SK-N-SH treated with all-trans-retinoic acid at 6 μM for 48 hours (cell line): ENCODE measurements at regions not wholly inside any gene's neighbourhood (a gene's known extent, or its start where the extent isn't known, plus 50 kb on each side); places are given as distances from the start of the nearest gene placed in this dataset.
"Not testable (repeated sequence)": the region's sequence is repeated elsewhere in the genome, so short reads cannot be mapped to it uniquely, and the experiment has no call there.

Experiments used
- ATAC-seq: fragments of 200-7000 bp; cut with Tn5 transposase; 3 replicates; pipeline ENCODE4 v1.9.1; 2020; ENCODE audit warnings: mild to moderate bottlenecking, moderate library complexity
- ARNTL ChIP-seq: fragments of 450-650 bp; formaldehyde crosslinking; IDR thresholded peaks from 2 replicates; pipeline ENCODE4 v1.5.0; 2020; ENCODE audit warnings: low read depth, mild to moderate bottlenecking, moderate library complexity, borderline replicate concordance
- BACH2 ChIP-seq: fragments of 250-450 bp; sonication (Bioruptor Pico); IDR thresholded peaks from 2 replicates; pipeline ENCODE4 v1.9.0; 2021; ENCODE audit warnings: mild to moderate bottlenecking, borderline replicate concordance
- CSDC2 ChIP-seq: fragments of 250-450 bp; sonication (Bioruptor Pico); IDR thresholded peaks from 2 replicates; pipeline ENCODE4 v1.5.0; 2020; ENCODE audit warnings: mild to moderate bottlenecking, moderate library complexity
- ESRRG ChIP-seq: fragments of 250-450 bp; sonication (Bioruptor Pico); IDR thresholded peaks from 2 replicates; pipeline ENCODE4 v1.6.1; 2021; ENCODE audit warnings: mild to moderate bottlenecking
- GLIS3 ChIP-seq: fragments of 250-450 bp; sonication (Bioruptor Pico); IDR thresholded peaks from 2 replicates; pipeline ENCODE4 v1.5.0; 2020; ENCODE audit warnings: mild to moderate bottlenecking, moderate library complexity
- ISL1 ChIP-seq: fragments of 250-450 bp; sonication (Bioruptor Pico); IDR thresholded peaks from 2 replicates; pipeline ENCODE4 v2.1.2; 2022; ENCODE audit warnings: mild to moderate bottlenecking, moderate library complexity
- OSR1 ChIP-seq: fragments of 250-450 bp; sonication (Bioruptor Pico); IDR thresholded peaks from 2 replicates; pipeline ENCODE4 v1.8.0; 2022; ENCODE audit warnings: moderate library complexity, mild to moderate bottlenecking, inconsistent platforms
- PPARA ChIP-seq: fragments of 250-450 bp; sonication (Bioruptor Pico); IDR thresholded peaks from 2 replicates; pipeline ENCODE4 v1.5.0; 2020; ENCODE audit warnings: mild to moderate bottlenecking, borderline replicate concordance
- RARB ChIP-seq: fragments of 250-450 bp; sonication (Bioruptor Pico); IDR thresholded peaks from 2 replicates; pipeline ENCODE4 v1.8.0; 2021; ENCODE audit warnings: mild to moderate bottlenecking, moderate library complexity
- SNAI2 ChIP-seq: fragments of 250-450 bp; sonication (Bioruptor Pico); IDR thresholded peaks from 2 replicates; pipeline ENCODE4 v1.5.0; 2020; ENCODE audit warnings: mild to moderate bottlenecking, moderate library complexity
- TCF4 ChIP-seq: fragments of 250-450 bp; sonication (Bioruptor Pico); IDR thresholded peaks from 2 replicates; pipeline ENCODE4 v1.8.0; 2021; ENCODE audit warnings: mild to moderate bottlenecking, moderate library complexity, borderline replicate concordance
- TOX ChIP-seq: fragments of 250-450 bp; sonication (Bioruptor Pico); IDR thresholded peaks from 2 replicates; pipeline ENCODE4 v1.8.0; 2021; ENCODE audit warnings: mild to moderate bottlenecking, moderate library complexity, borderline replicate concordance
- ZC3H10 ChIP-seq: fragments of 250-450 bp; sonication (Bioruptor Pico); IDR thresholded peaks from 2 replicates; pipeline ENCODE4 v1.5.1; 2021; ENCODE audit warnings: mild to moderate bottlenecking, moderate library complexity
- ZFP3 ChIP-seq: fragments of 250-450 bp; sonication (Bioruptor Pico); IDR thresholded peaks from 2 replicates; pipeline ENCODE4 v1.5.0; 2020; ENCODE audit warnings: mild to moderate bottlenecking, moderate library complexity
- ZFP30 ChIP-seq: fragments of 450-650 bp; formaldehyde crosslinking; IDR thresholded peaks from 2 replicates; pipeline ENCODE4 v1.5.0; 2022; ENCODE audit warnings: mild to moderate bottlenecking, moderate library complexity
- ZNF565 ChIP-seq: fragments of 450-650 bp; formaldehyde crosslinking; conservative IDR thresholded peaks from 2 replicates; pipeline ENCODE4 v1.5.0; 2020; ENCODE audit warnings: low read depth, mild to moderate bottlenecking, moderate library complexity
- ZNF70 ChIP-seq: fragments of 450-650 bp; formaldehyde crosslinking; IDR thresholded peaks from 2 replicates; pipeline ENCODE4 v1.5.0; 2020; ENCODE audit warnings: mild to moderate bottlenecking, moderate library complexity
- ZNF8 ChIP-seq: fragments of 450-650 bp; formaldehyde crosslinking; IDR thresholded peaks from 2 replicates; pipeline ENCODE4 v1.5.0; 2020; ENCODE audit warnings: mild to moderate bottlenecking, moderate library complexity
- TF ChIP-seq, protein P1 (sequence below): fragments of 250-450 bp; sonication (Bioruptor Pico); IDR thresholded peaks from 2 replicates; pipeline ENCODE4 v1.8.0; 2020; ENCODE audit warnings: mild to moderate bottlenecking, moderate library complexity, borderline replicate concordance
- TF ChIP-seq, protein P2 (sequence below): fragments of 250-450 bp; sonication (Bioruptor Pico); IDR thresholded peaks from 2 replicates; pipeline ENCODE4 v1.5.0; 2020; ENCODE audit warnings: mild to moderate bottlenecking, moderate library complexity
- TF ChIP-seq, protein P3 (sequence below): fragments of 250-450 bp; sonication (Bioruptor Pico); IDR thresholded peaks from 2 replicates; pipeline ENCODE4 v1.8.0; 2021; ENCODE audit warnings: low read depth, mild to moderate bottlenecking, moderate library complexity, borderline replicate concordance
- TF ChIP-seq, protein P4 (sequence below): fragments of 250-450 bp; sonication (Bioruptor Pico); IDR thresholded peaks from 2 replicates; pipeline ENCODE4 v1.5.1; 2021; ENCODE audit warnings: mild to moderate bottlenecking, moderate library complexity
- TF ChIP-seq, protein P5 (sequence below): fragments of 250-450 bp; sonication (Bioruptor Pico); IDR thresholded peaks from 2 replicates; pipeline ENCODE4 v1.5.1; 2020; ENCODE audit warnings: low read depth, mild to moderate bottlenecking, moderate library complexity

DNA sequence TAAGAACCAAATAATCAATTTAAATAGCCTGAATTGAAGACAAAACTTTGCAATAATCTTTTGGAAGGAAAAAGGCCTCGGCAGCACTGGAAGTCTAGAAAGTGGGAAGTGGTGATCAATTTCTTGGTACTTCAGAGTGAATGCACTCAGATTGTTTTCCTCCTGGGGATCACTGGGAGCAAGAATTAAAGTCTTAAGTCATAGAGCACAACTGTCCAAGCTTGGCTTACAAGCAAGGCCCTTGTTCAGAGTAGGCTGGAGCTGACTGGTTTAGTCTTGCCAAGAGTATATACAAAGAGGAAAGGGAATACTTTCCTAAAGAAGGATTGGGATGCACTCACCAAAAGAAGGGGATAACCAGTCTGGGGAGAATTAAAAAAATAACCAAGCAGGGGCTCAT is 637.1 kb downstream of the CCSER2 start:
- TF ChIP-seq SNAI2 = no peak
- TF ChIP-seq, protein P1, sequence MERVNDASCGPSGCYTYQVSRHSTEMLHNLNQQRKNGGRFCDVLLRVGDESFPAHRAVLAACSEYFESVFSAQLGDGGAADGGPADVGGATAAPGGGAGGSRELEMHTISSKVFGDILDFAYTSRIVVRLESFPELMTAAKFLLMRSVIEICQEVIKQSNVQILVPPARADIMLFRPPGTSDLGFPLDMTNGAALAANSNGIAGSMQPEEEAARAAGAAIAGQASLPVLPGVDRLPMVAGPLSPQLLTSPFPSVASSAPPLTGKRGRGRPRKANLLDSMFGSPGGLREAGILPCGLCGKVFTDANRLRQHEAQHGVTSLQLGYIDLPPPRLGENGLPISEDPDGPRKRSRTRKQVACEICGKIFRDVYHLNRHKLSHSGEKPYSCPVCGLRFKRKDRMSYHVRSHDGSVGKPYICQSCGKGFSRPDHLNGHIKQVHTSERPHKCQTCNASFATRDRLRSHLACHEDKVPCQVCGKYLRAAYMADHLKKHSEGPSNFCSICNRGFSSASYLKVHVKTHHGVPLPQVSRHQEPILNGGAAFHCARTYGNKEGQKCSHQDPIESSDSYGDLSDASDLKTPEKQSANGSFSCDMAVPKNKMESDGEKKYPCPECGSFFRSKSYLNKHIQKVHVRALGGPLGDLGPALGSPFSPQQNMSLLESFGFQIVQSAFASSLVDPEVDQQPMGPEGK (CRISPR knock-in tag) = no peak
- TF ChIP-seq, protein P2, sequence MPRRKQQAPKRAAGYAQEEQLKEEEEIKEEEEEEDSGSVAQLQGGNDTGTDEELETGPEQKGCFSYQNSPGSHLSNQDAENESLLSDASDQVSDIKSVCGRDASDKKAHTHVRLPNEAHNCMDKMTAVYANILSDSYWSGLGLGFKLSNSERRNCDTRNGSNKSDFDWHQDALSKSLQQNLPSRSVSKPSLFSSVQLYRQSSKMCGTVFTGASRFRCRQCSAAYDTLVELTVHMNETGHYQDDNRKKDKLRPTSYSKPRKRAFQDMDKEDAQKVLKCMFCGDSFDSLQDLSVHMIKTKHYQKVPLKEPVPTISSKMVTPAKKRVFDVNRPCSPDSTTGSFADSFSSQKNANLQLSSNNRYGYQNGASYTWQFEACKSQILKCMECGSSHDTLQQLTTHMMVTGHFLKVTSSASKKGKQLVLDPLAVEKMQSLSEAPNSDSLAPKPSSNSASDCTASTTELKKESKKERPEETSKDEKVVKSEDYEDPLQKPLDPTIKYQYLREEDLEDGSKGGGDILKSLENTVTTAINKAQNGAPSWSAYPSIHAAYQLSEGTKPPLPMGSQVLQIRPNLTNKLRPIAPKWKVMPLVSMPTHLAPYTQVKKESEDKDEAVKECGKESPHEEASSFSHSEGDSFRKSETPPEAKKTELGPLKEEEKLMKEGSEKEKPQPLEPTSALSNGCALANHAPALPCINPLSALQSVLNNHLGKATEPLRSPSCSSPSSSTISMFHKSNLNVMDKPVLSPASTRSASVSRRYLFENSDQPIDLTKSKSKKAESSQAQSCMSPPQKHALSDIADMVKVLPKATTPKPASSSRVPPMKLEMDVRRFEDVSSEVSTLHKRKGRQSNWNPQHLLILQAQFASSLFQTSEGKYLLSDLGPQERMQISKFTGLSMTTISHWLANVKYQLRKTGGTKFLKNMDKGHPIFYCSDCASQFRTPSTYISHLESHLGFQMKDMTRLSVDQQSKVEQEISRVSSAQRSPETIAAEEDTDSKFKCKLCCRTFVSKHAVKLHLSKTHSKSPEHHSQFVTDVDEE (CRISPR knock-in tag) = no peak
- TF ChIP-seq, protein P3, sequence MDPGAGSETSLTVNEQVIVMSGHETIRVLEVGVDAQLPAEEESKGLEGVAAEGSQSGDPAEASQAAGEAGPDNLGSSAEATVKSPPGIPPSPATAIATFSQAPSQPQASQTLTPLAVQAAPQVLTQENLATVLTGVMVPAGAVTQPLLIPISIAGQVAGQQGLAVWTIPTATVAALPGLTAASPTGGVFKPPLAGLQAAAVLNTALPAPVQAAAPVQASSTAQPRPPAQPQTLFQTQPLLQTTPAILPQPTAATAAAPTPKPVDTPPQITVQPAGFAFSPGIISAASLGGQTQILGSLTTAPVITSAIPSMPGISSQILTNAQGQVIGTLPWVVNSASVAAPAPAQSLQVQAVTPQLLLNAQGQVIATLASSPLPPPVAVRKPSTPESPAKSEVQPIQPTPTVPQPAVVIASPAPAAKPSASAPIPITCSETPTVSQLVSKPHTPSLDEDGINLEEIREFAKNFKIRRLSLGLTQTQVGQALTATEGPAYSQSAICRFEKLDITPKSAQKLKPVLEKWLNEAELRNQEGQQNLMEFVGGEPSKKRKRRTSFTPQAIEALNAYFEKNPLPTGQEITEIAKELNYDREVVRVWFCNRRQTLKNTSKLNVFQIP (CRISPR knock-in tag) = no peak
- TF ChIP-seq ARNTL = no peak
- TF ChIP-seq ZNF70 = no peak
- no peak for TF ChIP-seq TOX
- no peak for TF ChIP-seq ZFP30
- no peak for TF ChIP-seq GLIS3 (CRISPR knock-in tag)
- TF ChIP-seq, protein P4, sequence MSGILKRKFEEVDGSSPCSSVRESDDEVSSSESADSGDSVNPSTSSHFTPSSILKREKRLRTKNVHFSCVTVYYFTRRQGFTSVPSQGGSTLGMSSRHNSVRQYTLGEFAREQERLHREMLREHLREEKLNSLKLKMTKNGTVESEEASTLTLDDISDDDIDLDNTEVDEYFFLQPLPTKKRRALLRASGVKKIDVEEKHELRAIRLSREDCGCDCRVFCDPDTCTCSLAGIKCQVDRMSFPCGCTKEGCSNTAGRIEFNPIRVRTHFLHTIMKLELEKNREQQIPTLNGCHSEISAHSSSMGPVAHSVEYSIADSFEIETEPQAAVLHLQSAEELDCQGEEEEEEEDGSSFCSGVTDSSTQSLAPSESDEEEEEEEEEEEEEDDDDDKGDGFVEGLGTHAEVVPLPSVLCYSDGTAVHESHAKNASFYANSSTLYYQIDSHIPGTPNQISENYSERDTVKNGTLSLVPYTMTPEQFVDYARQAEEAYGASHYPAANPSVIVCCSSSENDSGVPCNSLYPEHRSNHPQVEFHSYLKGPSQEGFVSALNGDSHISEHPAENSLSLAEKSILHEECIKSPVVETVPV (CRISPR knock-in tag) = no peak
- TF ChIP-seq ZNF8 (CRISPR knock-in tag) = no peak
- no peak for TF ChIP-seq PPARA
- no peak for TF ChIP-seq ZFP3
- TF ChIP-seq, all 23 proteins: peak for 0
- no peak for ATAC-seq

DNA sequence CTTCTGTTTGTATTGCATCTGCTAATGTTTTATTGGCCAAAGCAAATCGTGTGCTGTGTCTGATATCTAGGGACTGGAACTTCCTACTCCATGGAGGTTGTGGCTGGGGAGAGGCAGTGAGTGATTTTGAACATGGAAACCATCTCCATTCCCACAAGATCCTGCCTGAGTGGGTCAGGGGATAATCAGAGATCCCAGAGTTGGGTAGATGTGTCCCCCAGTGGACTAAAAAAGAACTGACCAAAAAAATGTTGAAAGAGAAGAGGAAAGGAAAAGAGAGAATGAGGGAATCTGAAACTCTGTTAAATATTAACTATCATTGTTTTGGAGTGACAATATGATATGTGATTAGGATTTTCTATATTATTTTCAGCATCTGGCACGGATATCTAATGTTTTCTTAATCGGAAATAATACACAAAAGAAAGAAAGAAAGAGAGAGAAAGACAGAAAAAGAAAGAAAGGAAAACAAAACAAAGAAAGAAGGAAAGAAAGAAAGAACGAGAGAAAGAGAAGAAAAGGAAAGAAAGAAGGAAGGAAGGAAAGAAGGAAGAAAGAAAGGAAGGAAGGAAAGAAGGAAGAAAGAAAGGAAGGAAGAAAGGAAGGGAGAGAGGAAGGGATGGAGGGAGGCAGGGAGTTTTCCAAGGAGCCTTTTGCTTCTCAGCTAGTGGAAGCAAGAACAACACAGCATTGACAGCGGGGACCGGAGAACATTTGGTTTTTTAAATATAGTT is 638.5 kb downstream of the CCSER2 start:
- TF ChIP-seq RARB (no peak), TCF4 (CRISPR knock-in tag) (no peak), SNAI2 (no peak), ZFP3 (no peak)
- no peak for ATAC-seq

DNA sequence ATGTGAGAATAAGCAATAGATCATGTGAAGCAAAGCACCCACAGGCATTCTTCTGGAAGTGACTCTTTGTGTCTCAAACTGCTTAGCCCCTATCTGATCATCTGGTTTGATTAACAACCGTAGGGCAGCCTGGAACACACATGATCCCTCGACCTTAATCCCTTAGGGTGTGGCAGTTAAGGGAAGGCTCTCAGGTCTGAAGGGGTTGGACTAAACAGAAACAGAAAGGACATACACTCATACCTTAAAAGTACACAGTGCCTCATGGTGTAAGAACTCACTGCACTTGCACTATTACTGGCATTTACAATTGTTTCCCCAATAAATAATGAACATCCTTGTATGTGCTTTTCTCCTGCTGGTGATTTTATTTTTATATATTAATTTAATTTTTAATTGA is 640.9 kb downstream of the CCSER2 start:
- ATAC-seq = not testable (repeated sequence)

DNA sequence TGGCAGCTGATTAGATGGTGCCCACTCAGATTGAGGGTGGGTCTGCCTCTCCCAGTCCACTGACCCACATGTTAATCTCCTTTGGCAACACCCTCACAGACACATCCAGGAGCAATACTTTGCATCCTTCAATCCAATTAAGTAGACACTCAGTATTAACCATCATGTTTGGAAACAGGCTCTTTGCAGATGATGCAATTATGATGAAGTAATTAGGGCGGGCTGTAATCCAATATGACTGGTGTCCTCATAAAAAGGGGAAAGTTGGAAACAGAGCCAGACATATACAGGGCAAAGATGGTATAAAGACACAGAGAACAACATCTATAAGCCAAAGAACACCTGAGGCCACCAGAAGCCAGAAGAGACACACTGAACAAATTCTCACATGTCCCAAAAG is 658.6 kb downstream of the CCSER2 start:
- no peak for TF ChIP-seq CSDC2
- no peak for TF ChIP-seq RARB
- TF ChIP-seq, protein P5, sequence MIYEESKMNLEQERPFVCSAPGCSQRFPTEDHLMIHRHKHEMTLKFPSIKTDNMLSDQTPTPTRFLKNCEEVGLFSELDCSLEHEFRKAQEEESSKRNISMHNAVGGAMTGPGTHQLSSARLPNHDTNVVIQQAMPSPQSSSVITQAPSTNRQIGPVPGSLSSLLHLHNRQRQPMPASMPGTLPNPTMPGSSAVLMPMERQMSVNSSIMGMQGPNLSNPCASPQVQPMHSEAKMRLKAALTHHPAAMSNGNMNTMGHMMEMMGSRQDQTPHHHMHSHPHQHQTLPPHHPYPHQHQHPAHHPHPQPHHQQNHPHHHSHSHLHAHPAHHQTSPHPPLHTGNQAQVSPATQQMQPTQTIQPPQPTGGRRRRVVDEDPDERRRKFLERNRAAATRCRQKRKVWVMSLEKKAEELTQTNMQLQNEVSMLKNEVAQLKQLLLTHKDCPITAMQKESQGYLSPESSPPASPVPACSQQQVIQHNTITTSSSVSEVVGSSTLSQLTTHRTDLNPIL (CRISPR knock-in tag) = no peak
- no peak for TF ChIP-seq BACH2 (CRISPR knock-in tag)
- TF ChIP-seq TOX = no peak
- TF ChIP-seq, all 23 proteins: peak for 0
- no peak for ATAC-seq

DNA sequence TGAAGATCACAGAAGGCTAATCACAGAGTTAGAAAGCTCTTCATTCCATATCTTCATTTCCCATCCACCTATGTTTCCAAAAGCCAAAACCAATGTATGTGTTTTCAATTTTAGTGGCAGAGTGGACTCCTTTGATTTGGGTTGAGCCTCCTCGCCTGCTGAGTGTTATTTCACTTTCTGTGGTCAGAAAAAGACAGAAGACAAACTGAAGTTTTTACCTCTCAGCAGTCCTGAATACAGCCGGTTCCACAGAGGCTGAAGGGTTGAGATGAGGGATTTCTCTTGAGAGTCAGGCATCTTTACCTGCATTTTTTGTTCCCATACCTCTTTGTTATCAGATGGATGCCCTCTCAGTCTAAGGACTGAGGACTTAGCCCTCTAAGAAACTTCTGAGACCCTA is 659.6 kb downstream of the CCSER2 start:
- ATAC-seq = no peak

More for the DNA sequence above, 659.6 kb downstream of the CCSER2 start:
- no peak for TF ChIP-seq ZNF565 (CRISPR knock-in tag)
- no peak for TF ChIP-seq RARB
- no peak for TF ChIP-seq GLIS3 (CRISPR knock-in tag)
- TF ChIP-seq, protein P5 (CRISPR knock-in tag) = no peak
- TF ChIP-seq TCF4 (CRISPR knock-in tag) = no peak
- no peak for TF ChIP-seq ZNF70
- no peak for TF ChIP-seq ZFP3
- TF ChIP-seq CSDC2 = no peak
- TF ChIP-seq OSR1 (CRISPR knock-in tag) = no peak
- no peak for TF ChIP-seq ZC3H10 (CRISPR knock-in tag)
- no peak for TF ChIP-seq PPARA
- TF ChIP-seq ZFP30 = no peak
- TF ChIP-seq ISL1 = no peak
- no peak for TF ChIP-seq BACH2 (CRISPR knock-in tag)
- TF ChIP-seq, protein P3 (CRISPR knock-in tag) = no peak
- TF ChIP-seq ESRRG (CRISPR knock-in tag) = no peak
